Thoracic aorta (tissue), 2 donors: ENCODE measurements at regions not wholly inside any gene's neighbourhood (a gene's known extent, or its start where the extent isn't known, plus 50 kb on each side); places are given as distances from the start of the nearest gene placed in this dataset.

Experiments
- ATAC-seq: fragments of 150-250 bp; one replicate; pipeline ENCODE4 v1.8.0; 2017; ENCODE audit warnings: low read depth; ENCODE audit not compliant: insufficient number of reproducible peaks, low FRiP score
- DNase-seq: peaks from one replicate; pipeline ENCODE4 v3.0.0-alpha.2; 2020; ENCODE audit warnings: low spot score
- H3K27ac ChIP-seq, 2 donors: fragments of 200-600 bp; sonication (generic); 1 replicate in 1 of 2; 2 replicates in 1 of 2; pipeline ENCODE4 v1.5.1; 2016; ENCODE audit warnings: mild to moderate bottlenecking in 2 of 2, moderate library complexity in 2 of 2
- H3K27me3 ChIP-seq: fragments of 200-600 bp; sonication (generic); replicated peaks from 2 replicates; pipeline ENCODE4 v1.6.0; 2016; ENCODE audit warnings: mild to moderate bottlenecking; ENCODE audit not compliant: insufficient read depth
- H3K36me3 ChIP-seq: fragments of 200-600 bp; sonication (generic); one replicate; pipeline ENCODE4 v1.5.1; 2016
- H3K4me1 ChIP-seq, 2 donors: fragments of 200-600 bp; sonication (generic); 1 replicate in 1 of 2; 2 replicates in 1 of 2; pipeline versions ENCODE4 v1.5.1 to v1.6.0; 2016; ENCODE audit warnings: low read depth in 2 of 2, mild to moderate bottlenecking in 1 of 2; ENCODE audit not compliant: control insufficient read depth in 1 of 2
- H3K4me3 ChIP-seq: fragments of 200-600 bp; sonication (generic); 2 replicates; pipeline ENCODE4 v1.5.1; 2016; ENCODE audit warnings: mild to moderate bottlenecking
- H3K9me3 ChIP-seq: fragments of 200-600 bp; sonication (generic); 2 replicates; pipeline ENCODE4 v1.5.1; 2016
- TF ChIP-seq, protein P1 (sequence below): fragments of 200-600 bp; sonication (generic); IDR thresholded peaks from one replicate; pipeline ENCODE4 v1.5.1; 2019; ENCODE audit warnings: antibody characterized with exemption

GRCh38 chr18:64888956-64889355, 740.1 kb upstream of the LINC00305 start:
- DNase-seq (no peak), ATAC-seq (no peak)
- no peak overlapping the region for H3K4me3 ChIP-seq
- H3K27me3 ChIP-seq = no peaks in the 10 kb centered on the region
- no peaks in the 10 kb centered on the region for H3K9me3 ChIP-seq
- TF ChIP-seq, protein P1, sequence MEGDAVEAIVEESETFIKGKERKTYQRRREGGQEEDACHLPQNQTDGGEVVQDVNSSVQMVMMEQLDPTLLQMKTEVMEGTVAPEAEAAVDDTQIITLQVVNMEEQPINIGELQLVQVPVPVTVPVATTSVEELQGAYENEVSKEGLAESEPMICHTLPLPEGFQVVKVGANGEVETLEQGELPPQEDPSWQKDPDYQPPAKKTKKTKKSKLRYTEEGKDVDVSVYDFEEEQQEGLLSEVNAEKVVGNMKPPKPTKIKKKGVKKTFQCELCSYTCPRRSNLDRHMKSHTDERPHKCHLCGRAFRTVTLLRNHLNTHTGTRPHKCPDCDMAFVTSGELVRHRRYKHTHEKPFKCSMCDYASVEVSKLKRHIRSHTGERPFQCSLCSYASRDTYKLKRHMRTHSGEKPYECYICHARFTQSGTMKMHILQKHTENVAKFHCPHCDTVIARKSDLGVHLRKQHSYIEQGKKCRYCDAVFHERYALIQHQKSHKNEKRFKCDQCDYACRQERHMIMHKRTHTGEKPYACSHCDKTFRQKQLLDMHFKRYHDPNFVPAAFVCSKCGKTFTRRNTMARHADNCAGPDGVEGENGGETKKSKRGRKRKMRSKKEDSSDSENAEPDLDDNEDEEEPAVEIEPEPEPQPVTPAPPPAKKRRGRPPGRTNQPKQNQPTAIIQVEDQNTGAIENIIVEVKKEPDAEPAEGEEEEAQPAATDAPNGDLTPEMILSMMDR = no peak
- no peaks in the 10 kb centered on the region for H3K36me3 ChIP-seq
- no peaks in the 10 kb centered on the region for H3K4me1 ChIP-seq
- no peak overlapping the region for H3K27ac ChIP-seq

GRCh38 chr18:64886995-64887394, 738.1 kb upstream of the LINC00305 start:
- Histone ChIP-seq H3K27ac (no peak overlapping the region), H3K27me3 (no peaks in the 10 kb centered on the region), H3K36me3 (no peaks in the 10 kb centered on the region), H3K4me3 (no peak overlapping the region), H3K4me1 (no peaks in the 10 kb centered on the region), H3K9me3 (no peaks in the 10 kb centered on the region)
- no peak for ATAC-seq
- no peak for DNase-seq
- TF ChIP-seq, protein P1 = no peak

DNA sequence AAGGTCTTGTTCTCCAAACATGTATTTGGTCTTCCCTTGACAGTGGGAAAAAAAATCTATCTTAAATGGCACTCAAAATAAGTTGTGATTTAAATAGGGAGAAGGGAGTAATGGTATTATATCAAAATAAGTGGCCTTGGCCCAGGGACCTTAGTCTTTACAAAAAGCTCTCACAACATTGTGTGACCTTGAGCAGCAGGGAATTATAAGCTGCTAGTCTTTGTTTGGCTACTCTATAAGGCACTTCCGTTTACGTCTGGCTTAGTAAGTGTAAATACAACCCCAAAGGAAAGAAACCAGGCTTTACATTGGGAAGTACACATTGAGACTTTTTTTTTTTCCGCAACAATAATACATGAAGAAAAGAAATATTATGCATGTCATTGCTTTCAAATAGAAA, 734.0 kb upstream of the LINC00305 start:
- Histone ChIP-seq H3K27ac (no peak overlapping the region), H3K27me3 (no peaks in the 10 kb centered on the region), H3K9me3 (no peaks in the 10 kb centered on the region), H3K4me3 (no peak overlapping the region), H3K36me3 (no peaks in the 10 kb centered on the region), H3K4me1 (no peaks in the 10 kb centered on the region)
- TF ChIP-seq, protein P1 = no peak
- ATAC-seq (no peak), DNase-seq (no peak)

DNA sequence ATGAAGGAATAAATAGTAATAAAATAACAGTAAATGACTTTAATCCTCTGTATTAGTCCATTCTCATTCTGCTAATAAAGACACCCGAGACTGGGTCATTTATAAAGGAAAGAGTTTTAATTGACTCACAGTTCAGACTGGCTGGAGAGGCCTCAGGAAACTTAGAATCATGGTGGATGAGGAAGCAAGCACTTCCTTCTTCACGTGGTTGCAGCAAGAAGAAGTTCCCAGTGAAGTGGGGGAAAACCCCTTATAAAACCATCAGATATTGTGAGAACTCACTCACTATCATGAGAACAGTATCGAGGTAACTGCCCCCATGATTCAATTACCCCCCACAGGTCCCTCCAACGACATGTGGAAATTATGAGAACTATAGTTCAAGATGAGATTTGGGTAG, 727.9 kb upstream of the LINC00305 start:
- ATAC-seq (no peak), DNase-seq (no peak)
- Histone ChIP-seq H3K9me3 (no peaks in the 10 kb centered on the region), H3K27ac (no peak overlapping the region), H3K4me1 (no peaks in the 10 kb centered on the region), H3K27me3 (no peaks in the 10 kb centered on the region), H3K36me3 (no peaks in the 10 kb centered on the region), H3K4me3 (no peak overlapping the region)
- TF ChIP-seq, protein P1 = no peak

- Histone ChIP-seq H3K4me3 (no peak overlapping the region), H3K27ac (no peak overlapping the region), H3K36me3 (no peaks in the 10 kb centered on the region), H3K4me1 (no peaks in the 10 kb centered on the region), H3K27me3 (no peaks in the 10 kb centered on the region), H3K9me3 (no peaks in the 10 kb centered on the region)
- DNase-seq (no peak), ATAC-seq (no peak)
- TF ChIP-seq, protein P1 = no peak
Measured at GRCh38 chr18:64872710-64873458, 724.0 kb upstream of the LINC00305 start.
